Activated CD4-positive, alpha-beta T cell treated with anti-CD3 and anti-CD28 coated beads for 48 hours (primary cell): ENCODE measurements at regions not wholly inside any gene's neighbourhood (a gene's known extent, or its start where the extent isn't known, plus 50 kb on each side); places are given as distances from the start of the nearest gene placed in this dataset.
"Not testable (repeated sequence)": the region's sequence is repeated elsewhere in the genome, so short reads cannot be mapped to it uniquely, and the experiment has no call there.

Source experiments
- DNase-seq: peaks from one replicate; pipeline ENCODE4 v3.0.0-alpha.2; 2020

DNA sequence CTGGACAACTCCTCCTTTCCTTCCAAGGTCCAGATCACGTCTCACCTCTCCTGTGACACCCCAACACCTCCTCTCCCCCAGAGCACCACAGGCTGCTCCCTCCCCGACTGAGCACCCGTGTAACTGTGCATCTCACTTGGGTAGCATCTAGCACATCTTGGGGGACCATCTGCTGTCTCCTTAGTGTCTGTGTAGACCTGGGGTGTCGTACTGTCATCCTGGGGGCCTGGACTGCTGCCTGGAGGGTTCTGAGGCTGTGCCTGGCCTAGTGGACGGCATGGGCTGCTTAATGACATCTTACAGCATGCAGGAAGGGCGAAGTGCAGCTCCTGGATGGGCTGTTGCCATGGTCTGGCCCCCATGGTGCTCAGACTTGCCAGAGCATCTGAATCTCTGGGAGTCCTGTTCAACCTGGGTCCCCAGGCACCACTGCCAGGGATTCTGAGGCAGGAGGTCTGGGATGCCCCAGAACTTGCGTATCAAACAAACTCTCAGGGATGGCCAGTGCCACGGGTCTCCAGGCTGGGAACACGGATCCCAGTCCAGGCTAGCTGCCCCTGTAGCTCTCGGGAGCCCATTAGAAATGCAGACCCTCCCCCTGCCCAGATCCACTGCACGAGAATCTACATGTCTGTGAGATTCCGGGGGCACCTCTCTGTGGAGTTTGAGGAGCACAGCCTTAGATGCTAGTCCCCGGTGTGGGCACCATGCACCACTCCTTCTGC, 194.4 kb upstream of the ZNF469 start:
- not testable (repeated sequence) for DNase-seq

GRCh38 chr16:88190592-88191095, 192.1 kb upstream of the ZNF469 start:
- not testable (repeated sequence) for DNase-seq

DNA sequence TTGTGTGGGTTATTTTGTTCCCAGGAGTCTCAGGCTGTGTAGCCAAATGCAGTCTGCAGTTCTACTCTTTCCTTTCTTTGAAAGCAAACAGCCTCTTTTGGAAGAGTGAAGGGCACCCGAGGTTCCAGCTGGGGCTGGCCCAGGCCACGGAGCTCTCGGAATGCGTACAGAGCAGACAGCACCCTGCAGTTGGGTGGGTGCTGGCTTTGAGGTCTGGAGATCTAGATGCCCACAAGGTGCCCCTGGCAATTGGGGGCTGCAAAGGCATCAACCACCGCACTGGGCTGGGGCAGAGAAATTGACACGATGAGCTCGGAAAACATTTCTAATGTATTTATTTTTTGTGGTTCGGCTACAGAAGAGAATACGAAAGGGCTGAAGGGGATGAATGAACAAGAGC, 191.6 kb upstream of the ZNF469 start:
- not testable (repeated sequence) for DNase-seq

DNA sequence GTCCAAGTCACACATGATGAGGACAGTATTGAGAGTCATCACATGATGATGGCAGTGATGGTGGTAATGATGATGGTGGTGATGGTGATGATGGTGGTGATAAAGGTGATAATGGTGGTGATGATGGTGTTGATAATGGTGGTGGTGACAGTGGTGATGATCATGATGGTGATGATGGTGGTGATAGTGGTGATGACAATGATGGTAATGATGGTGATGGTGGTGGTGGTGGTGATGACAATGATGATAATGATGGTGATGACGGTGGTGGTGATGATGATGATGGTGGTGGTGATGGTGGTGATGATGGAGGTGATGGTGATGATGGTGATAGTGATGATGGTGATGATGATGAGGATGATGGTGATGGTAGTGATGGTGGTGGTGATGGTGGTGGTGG, 190.2 kb upstream of the ZNF469 start:
- no peak for DNase-seq

DNA sequence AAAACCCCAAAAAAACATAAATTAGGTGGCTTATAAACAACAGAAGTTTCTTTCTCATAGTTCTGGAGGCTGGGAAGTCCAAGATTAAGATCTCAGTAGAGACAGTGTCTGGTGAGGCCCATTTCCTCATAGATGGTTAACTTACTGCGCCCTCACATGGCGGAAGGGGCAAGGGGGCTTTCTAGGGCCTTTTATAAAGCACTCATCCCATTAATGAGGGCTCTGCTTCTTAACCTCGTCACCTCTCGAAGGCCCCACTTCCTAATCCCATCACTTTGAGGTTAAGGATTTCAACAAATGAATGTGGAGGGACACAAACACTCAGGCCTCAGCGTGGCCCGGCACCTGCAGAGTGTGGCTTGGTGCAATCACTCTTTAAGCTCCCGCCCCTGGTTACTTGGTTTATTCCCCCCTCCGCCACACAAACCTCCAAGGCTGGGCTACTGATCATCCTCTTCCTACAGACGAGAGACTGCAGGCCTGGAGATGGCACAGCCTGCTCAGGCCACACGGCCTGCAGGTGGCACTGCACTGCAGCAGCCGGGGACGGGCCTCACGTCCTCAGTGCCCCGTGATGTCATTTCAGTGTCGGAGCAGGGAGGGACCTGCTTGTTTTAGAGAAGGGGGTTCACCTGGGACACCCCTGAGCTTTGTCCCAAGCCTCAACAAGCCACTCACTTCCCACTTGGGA, 188.9 kb upstream of the ZNF469 start:
- DNase-seq: peak; percentile 56

- DNase-seq: no peak
Observed at GRCh38 chr16:88194397-88195268, 188.1 kb upstream of the ZNF469 start.

GRCh38 chr16:88195269-88195705, 187.5 kb upstream of the ZNF469 start:
- DNase-seq: no peak

DNA sequence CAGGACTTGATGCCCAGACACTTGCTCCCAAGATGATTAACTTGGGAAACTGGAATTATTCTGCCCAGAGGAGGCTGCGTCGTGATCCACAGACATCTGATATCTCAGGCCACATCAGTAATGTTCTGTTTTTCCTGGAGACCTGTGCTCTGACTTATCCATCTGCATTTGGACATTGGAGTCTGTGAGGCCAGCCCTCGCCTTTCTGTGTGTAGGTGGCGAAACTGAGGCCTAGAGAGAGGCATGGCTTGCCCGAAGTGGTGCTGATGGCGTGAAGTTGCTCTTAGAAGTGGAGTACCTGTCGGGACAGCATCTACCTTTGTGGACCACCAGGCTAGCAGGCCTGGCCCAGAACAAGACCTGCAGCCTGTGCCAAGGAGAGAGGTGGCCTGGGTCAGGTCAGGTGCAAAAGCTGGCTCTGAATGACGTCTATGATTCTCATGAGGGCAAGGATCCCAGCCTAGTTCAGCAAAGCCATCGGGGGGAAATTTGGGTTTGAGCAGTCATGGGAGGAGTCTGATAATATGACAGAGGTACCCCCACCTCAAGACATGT, 186.8 kb upstream of the ZNF469 start:
- no peak for DNase-seq

GRCh38 chr16:88196471-88197400, 186.0 kb upstream of the ZNF469 start:
- no peak for DNase-seq

DNA sequence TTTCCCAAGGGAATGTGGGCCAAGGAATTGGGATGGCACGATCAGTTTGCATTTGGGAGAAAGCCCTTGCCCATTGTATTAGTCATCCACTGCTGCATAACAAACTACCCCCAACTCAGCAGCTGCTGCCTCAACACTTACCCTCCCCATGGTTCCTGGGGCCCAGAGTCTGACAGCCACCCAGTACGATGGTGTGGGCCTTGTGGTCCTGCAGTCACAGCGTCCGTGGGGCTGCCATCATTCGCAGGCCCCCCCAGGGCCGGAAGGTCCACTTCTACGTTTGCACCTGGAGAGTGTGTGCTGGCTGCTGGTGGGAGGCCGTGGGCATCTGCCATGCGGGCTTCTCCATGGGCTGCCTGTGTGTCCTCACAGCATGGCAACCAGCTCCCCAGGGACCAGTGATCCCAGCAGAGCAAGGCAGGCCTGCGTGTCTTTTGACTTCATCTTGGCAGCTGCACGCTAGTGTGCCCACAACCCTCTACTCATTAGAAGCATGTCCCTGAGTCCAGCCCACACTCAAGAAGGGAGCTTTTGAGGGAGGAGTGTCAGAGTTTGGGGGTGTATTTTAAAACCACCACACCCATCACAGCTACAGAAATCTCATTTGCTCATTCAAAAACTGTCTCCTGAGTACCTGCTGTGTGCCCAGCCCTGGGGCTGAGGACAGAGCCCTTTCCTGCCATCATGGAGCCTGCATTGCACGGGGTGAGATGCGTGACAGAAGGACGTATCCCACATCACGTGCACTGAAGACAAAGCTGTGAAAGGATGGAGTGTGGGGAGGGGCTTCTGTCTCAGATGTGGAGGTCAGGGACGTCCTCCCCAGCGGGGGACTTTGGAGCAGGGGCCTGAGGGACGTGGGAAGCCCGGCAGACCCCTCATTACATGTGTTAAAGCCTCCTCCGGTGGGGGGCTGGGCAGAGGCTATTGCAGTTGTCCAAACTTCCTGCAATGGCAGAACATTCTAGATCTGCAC, 185.0 kb upstream of the ZNF469 start:
- no peak for DNase-seq

- DNase-seq: not testable (repeated sequence)
Observed at GRCh38 chr16:88198457-88199295, 184.1 kb upstream of the ZNF469 start.

DNA sequence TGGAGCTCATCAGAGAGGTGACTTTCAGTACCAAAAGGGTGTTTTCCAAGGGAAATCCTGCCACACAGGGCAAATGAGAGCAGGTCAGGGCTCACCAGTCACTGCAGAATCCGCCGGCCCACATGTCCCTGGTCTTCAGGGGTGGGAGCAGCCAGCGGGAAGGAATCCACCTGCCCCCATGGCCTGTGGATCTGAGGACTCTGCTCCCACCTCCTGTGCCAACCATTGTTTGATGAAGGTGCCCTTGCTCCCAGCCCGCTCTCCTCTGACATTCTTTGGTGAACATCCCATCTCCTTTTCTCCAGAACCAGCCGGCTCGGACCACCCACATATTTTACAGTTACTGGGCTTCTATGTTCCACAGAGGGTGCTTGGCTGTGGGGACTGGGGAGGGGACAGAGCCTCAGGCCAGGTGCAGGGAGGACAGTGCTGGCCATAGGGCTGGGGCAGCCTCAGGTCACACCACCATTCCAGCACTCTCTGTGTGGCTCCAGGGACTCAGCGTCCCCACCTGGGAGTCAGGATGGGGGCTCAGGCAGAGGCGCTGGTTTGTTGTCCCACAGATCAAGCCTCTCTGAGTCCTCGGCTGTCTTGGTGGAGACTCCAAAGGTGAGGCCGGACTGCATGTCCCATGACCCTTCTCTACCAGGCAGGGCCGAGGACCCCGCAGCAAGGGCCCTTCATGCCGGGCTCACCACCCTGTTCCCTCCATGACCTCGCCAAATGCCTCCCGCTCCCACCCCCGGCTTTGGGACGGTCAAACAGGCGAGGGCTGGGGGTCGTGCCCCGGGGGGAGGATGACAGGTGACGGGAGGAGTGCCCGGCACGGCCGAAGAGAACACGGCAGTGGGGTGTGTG, 183.2 kb upstream of the ZNF469 start:
- not testable (repeated sequence) for DNase-seq

GRCh38 chr16:88200154-88200895, 182.4 kb upstream of the ZNF469 start:
- not testable (repeated sequence) for DNase-seq

- DNase-seq: no peak
Observed at GRCh38 chr16:88200896-88201185, 181.9 kb upstream of the ZNF469 start.

DNA sequence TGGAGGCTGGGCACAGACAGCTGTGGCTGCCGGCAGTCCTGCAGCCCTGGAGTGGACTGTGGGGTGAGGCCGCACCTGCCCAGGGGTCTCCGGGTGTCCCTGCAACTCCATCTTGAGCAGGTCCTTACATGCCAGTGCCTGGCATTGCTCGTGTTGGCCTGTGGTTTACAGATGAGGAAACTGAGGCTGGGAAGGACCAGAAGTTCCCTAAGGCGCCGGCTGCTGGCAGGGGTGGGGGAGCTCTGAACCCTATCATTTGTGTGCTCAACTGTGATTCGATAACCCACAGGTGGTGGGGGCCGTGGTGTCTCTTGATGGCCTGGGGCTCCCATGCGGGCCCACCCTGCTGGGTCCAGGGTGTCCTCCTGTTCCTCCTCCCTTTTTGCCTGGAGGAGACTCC, 181.1 kb upstream of the ZNF469 start:
- not testable (repeated sequence) for DNase-seq

- DNase-seq: no peak
Observed at GRCh38 chr16:88202207-88202745, 180.5 kb upstream of the ZNF469 start.

DNA sequence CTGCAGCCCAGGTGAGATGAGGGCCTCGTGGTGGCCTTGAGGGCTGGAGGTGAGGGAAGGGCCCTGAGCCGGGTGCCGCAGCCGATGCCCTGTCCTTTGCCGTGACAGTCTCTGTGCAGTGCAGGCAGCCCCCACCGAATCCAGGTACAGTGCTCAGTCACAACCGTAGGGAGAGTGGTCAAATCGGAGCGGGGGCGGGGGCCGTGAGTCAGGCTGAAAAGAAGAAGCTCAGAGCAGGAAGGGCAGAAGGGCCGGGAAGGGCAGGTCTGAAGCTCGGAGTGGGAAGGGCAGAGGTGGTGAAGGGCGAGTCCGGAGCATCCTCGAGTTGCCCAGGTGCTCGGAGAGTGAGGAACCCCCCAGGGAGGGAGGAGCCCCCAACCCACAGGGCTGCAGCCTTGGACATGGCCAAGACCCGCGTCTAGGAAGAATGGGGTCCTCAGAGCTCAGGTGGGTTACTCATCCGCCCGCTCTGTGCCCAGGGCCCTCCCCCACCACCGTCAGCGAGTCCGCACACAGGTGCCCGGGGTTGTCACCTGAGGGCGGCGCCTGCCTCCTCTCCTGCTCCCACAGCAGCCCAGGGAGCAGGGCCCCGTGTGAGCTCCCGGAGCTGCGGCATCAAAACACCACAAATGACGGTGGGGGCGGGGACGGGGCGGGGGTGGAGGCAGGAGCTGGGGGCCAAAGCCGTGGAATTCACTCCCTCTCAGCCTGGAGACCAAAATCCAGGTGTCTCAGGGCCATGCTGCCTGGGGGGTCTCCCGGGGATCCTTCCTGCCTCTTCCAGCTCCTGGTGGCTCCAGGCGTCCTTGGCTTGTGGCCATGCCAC, 179.7 kb upstream of the ZNF469 start:
- not testable (repeated sequence) for DNase-seq
